Natural killer cell (primary cell): ENCODE measurements at regions not wholly inside any gene's neighbourhood (a gene's known extent, or its start where the extent isn't known, plus 50 kb on each side); places are given as distances from the start of the nearest gene placed in this dataset.

Source experiments
- ATAC-seq, 3 donors: fragments of 150-1000 bp in 2 of 3; fragments of 200-7000 bp in 1 of 3; cut with Tn5 transposase; 1 replicate in 1 of 3; 2 replicates in 2 of 3; pipeline ENCODE4 v1.10.0; 2021; ENCODE audit warnings: mild to moderate bottlenecking in 2 of 3, moderate library complexity in 2 of 3
- DNase-seq, 2 donors: peaks; one replicate each; pipeline versions ENCODE4 v3.0.0 to v3.0.0-alpha.2; 2013 to 2021; ENCODE audit warnings: mixed read lengths in 1 of 2
- H3K27ac ChIP-seq: one replicate; pipeline ENCODE4 v1.5.1; 2013; ENCODE audit warnings: mild to moderate bottlenecking, low read length
- H3K27me3 ChIP-seq: one replicate; pipeline ENCODE4 v1.6.1; 2013; ENCODE audit warnings: low read length; ENCODE audit not compliant: control insufficient read depth, insufficient read depth
- H3K36me3 ChIP-seq: one replicate; pipeline ENCODE4 v1.6.1; 2013; ENCODE audit warnings: low read length; ENCODE audit not compliant: control insufficient read depth, insufficient read depth
- H3K4me1 ChIP-seq: one replicate; pipeline ENCODE4 v1.6.1; 2013; ENCODE audit warnings: low read length; ENCODE audit not compliant: control insufficient read depth, insufficient read depth
- H3K4me3 ChIP-seq: one replicate; pipeline ENCODE4 v1.5.1; 2013; ENCODE audit warnings: low read length
- H3K9me3 ChIP-seq: one replicate; pipeline ENCODE4 v1.6.1; 2013; ENCODE audit warnings: low read length; ENCODE audit not compliant: control insufficient read depth, insufficient read depth
- H3K27ac Mint-ChIP-seq, 2 donors: one replicate each; pipeline ENCODE4 v1.8.0; 2022; ENCODE audit warnings: mild to moderate bottlenecking in 2 of 2, mixed read lengths in 2 of 2, moderate library complexity in 1 of 2
- H3K27me3 Mint-ChIP-seq, 2 donors: one replicate each; pipeline ENCODE4 v1.8.0; 2022; ENCODE audit warnings: low read depth in 2 of 2, mixed read lengths in 2 of 2
- H3K36me3 Mint-ChIP-seq: one replicate; pipeline ENCODE4 v1.8.0; 2022; ENCODE audit warnings: mixed read lengths
- H3K4me1 Mint-ChIP-seq, 2 donors: one replicate each; pipeline ENCODE4 v1.8.0; 2022; ENCODE audit warnings: mixed read lengths in 2 of 2
- H3K4me3 Mint-ChIP-seq: one replicate; pipeline ENCODE4 v1.8.0; 2022; ENCODE audit warnings: mild to moderate bottlenecking, moderate library complexity, mixed read lengths
- H3K9me3 Mint-ChIP-seq, 2 donors: one replicate each; pipeline ENCODE4 v1.8.0; 2022; ENCODE audit warnings: mixed read lengths in 2 of 2
- CTCF ChIP-seq: fragments of 200-600 bp; IDR thresholded peaks from one replicate; pipeline ENCODE4 v1.8.0; 2022; ENCODE audit warnings: antibody characterized with exemption
- WGBS: methylation state at CpG from one replicate; pipeline ENCODE4 v1.1.7; 2013; ENCODE audit warnings: missing lambda C conversion rate; ENCODE audit not compliant: insufficient coverage; 5-methylcytosine and 5-hydroxymethylcytosine counted together
- intact Hi-C: fragments of 100-400 bp; cut with micrococcal nuclease; formaldehyde crosslinking; loops from one replicate; pipeline ENCODE4 v1.14.2; 2022

- peak overlapping the region; percentile 62 for H3K4me3 Mint-ChIP-seq
- intact Hi-C loops: no loop called here
Measured at GRCh38 chr1:87208931-87209330, 119.7 kb upstream of the LMO4 start.

GRCh38 chr1:87210151-87210550 is 118.5 kb upstream of the LMO4 start:
- 99% methylated on average over 3 of the region's 3 CpGs for WGBS

More at GRCh38 chr1:87208931-87209330, 119.7 kb upstream of the LMO4 start:
- no peak overlapping the region for H3K4me3 ChIP-seq
- Mint-ChIP-seq H3K9me3 (peaks cover 0 to 3% of the 10 kb centered on the region in 2 donors), H3K27ac (peak overlapping the region; percentile 39 to 52), H3K36me3 (no peaks in the 10 kb centered on the region), H3K4me1 (peaks cover 39 to 40% of the 10 kb centered on the region in 2 donors), H3K27me3 (peaks cover 3 to 22% of the 10 kb centered on the region in 2 donors)
- 26% methylated on average over 4 of the region's 4 CpGs for WGBS
- H3K27me3 ChIP-seq: no peaks in the 10 kb centered on the region
- TF ChIP-seq CTCF: no peak
- peaks cover 6% of the 10 kb centered on the region for H3K4me1 ChIP-seq
- ATAC-seq (peak; percentile 63 to 91 (median 79)), DNase-seq (no peak)
- H3K9me3 ChIP-seq: no peaks in the 10 kb centered on the region
- no peak overlapping the region for H3K27ac ChIP-seq
- H3K36me3 ChIP-seq: no peaks in the 10 kb centered on the region

DNA sequence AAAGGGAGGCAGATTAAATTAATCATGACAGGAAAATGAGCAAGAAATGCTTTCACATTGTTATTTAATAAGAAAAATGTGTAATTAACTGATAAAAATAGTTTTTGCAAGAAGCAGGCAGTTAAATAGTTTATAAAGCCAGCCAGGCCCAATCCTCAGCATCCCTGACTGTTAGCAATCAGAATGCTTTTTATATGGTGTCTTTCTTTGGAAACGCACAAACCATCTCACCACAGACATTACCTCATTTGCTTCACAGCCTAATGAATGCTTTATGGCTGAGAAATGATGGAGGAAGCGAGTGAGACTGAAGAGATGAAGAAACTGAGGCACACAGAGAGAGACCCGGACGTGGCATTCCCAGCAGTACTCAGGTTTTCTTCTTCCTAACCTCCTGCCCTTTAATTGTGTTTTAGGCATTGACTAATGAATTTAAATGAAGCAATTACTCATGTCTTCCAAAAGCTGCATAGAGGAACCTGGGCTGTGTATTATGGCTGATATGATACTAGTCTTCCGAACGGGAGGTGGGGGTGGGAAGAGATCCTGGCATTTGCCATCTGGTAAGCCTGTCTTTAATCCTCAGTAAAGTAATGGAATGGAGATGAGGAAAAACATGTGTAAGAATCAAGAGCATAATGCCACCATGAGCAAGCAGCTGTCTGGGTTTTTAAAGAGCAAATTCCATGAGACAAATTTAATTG is 116.1 kb upstream of the LMO4 start:
- H3K9me3 ChIP-seq: no peaks in the 10 kb centered on the region
- no peak for DNase-seq
- H3K4me1 ChIP-seq: peaks cover 6% of the 10 kb centered on the region
- no peak overlapping the region for H3K4me3 ChIP-seq
- Mint-ChIP-seq H3K36me3 (no peaks in the 10 kb centered on the region), H3K9me3 (peaks cover 0 to 3% of the 10 kb centered on the region in 2 donors), H3K27me3 (peaks cover 3 to 20% of the 10 kb centered on the region in 2 donors), H3K4me3 (no peak overlapping the region), H3K4me1 (peaks cover 32 to 33% of the 10 kb centered on the region in 2 donors), H3K27ac (no peak overlapping the region)
- no peak for TF ChIP-seq CTCF
- ATAC-seq: no peak
- WGBS: 81% methylated on average over 5 of the region's 6 CpGs
- H3K27ac ChIP-seq: no peak overlapping the region
- no peaks in the 10 kb centered on the region for H3K27me3 ChIP-seq
- intact Hi-C loops: no loop called here
- H3K36me3 ChIP-seq: no peaks in the 10 kb centered on the region

More at GRCh38 chr1:87210151-87210550, 118.5 kb upstream of the LMO4 start:
- H3K27ac Mint-ChIP-seq: no peak overlapping the region
- DNase-seq (no peak), ATAC-seq (no peak)
- peaks cover 0 to 3% of the 10 kb centered on the region in 2 donors for H3K9me3 Mint-ChIP-seq
- Histone ChIP-seq H3K4me1 (peaks cover 6% of the 10 kb centered on the region), H3K27me3 (no peaks in the 10 kb centered on the region), H3K27ac (no peak overlapping the region), H3K9me3 (no peaks in the 10 kb centered on the region), H3K4me3 (no peak overlapping the region), H3K36me3 (no peaks in the 10 kb centered on the region)
- H3K27me3 Mint-ChIP-seq: peaks cover 3 to 21% of the 10 kb centered on the region in 2 donors
- TF ChIP-seq CTCF: no peak
- no peak overlapping the region for H3K4me3 Mint-ChIP-seq
- intact Hi-C loops: no loop called here
- no peaks in the 10 kb centered on the region for H3K36me3 Mint-ChIP-seq
- peaks cover 33 to 39% of the 10 kb centered on the region in 2 donors for H3K4me1 Mint-ChIP-seq

- peaks cover 2 to 20% of the 10 kb centered on the region in 2 donors for H3K27me3 Mint-ChIP-seq
- no peaks in the 10 kb centered on the region for H3K36me3 ChIP-seq
- no peaks in the 10 kb centered on the region for H3K36me3 Mint-ChIP-seq
- H3K27ac Mint-ChIP-seq: no peak overlapping the region
- H3K9me3 ChIP-seq: no peaks in the 10 kb centered on the region
- no peak for ATAC-seq
- DNase-seq: no peak
- WGBS: 94% methylated on average over 10 of the region's 10 CpGs
- H3K4me1 ChIP-seq: peaks cover 6% of the 10 kb centered on the region
- H3K4me3 Mint-ChIP-seq: no peak overlapping the region
- no peaks in the 10 kb centered on the region for H3K27me3 ChIP-seq
- TF ChIP-seq CTCF: no peak
- H3K4me3 ChIP-seq: no peak overlapping the region
- H3K27ac ChIP-seq: no peak overlapping the region
- peaks cover 30 to 31% of the 10 kb centered on the region in 2 donors for H3K4me1 Mint-ChIP-seq
- H3K9me3 Mint-ChIP-seq: peaks cover 0 to 3% of the 10 kb centered on the region in 2 donors
- intact Hi-C loops: no loop called here
Measured at GRCh38 chr1:87213135-87213515, 115.6 kb upstream of the LMO4 start.
